NOMO-1 treated with dmso at 0.1 percent for 144 hours (cell line): ENCODE measurements at regions not wholly inside any gene's neighbourhood (a gene's known extent, or its start where the extent isn't known, plus 50 kb on each side); places are given as distances from the start of the nearest gene placed in this dataset.
"Not testable (repeated sequence)": the region's sequence is repeated elsewhere in the genome, so short reads cannot be mapped to it uniquely, and the experiment has no call there.

Experiments
- DNase-seq: peaks from one replicate; lab custom pipeline; 2025; ENCODE audit not compliant: unreplicated experiment; lab: John Stamatoyannopoulos, UW

DNA sequence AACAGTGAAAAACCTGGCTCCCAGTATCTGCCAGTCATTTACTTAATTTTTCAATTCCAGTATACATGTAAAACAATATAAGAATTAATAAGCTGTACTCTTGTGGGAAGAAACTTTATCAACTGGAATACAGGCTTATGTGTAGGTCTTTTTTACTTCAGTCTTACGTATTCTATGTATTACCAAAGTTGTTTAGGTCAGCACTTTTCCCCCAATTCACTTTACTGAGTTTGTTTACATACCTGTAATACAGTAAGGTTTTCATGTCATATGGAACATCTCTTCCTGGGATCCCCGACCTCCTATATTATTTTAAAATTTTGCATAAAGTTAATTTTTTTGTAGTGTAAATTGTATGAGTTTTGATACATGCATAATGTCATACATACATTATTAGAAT, 181.8 kb upstream of the OLFM3 start:
- no peak for DNase-seq

DNA sequence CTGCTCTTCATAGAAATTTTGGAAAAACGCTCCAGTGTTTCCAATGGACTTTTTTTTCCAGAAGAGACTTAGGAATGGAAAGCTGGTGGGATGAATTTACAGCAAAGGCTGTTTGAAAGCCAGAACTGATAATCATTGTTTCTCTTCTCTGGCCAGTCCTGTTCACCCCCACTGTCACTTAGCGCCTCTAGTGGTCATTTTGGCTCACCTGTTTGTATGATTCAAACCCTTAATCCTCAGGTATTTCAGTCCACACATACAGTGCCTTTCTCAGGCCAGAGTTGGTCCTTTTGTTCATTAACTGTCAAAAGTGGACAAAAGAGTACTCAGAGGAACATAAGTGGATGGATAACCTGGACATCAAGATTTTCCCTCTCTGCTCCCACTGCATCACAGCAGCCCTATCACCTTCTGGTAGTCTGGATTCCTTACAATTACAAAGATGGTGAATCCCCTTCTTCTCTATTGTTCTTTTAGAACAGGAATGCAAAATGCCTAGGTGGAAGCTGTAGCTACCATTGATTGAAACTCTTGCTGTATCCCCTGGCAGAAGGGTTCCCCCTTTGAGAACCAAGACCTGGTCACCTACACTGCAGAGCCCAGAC, 177.6 kb upstream of the OLFM3 start:
- DNase-seq: no peak

DNA sequence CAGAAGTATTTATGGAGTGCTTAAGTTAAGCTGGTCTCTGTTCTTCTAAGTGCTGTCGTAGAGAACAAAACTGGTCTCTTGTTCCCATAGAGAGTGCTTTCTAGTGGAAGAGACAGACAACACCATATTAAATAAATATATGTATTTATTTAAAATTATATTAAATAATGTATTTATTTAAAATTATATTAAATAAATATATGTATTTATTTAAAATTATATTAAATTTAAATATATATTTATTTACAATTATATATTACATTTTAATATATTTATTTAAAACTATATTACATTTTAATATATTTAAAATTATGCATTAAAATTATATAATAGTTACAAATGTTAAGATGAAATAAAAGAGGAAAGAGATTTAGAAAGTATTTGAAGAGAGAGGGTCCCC, 175.5 kb upstream of the OLFM3 start:
- no peak for DNase-seq

- DNase-seq: no peak
These were observed 167.1 kb upstream of the OLFM3 start for GRCh38 chr1:102163799-102164198.

- DNase-seq: no peak
These were observed 154.5 kb upstream of the OLFM3 start for GRCh38 chr1:102151242-102151641.

DNA sequence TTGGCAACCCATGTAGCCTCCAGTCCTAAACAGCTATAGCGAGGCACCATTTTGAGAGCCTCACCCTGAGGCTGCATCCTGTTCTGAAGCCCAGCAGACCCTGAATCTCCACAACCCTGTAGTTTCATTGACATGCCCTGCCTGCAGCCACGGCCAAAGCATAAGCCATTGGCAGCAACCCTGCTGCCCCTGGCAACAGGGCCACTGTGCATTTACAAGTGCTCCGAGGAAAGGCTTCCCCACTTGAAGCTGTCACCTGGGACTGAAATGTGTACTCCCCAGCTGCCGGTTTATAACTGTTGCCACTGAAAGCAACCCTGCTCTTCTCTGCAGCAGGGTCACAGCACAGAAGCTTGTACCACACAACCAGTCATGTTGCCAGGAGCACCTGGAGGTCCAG, 124.2 kb upstream of the OLFM3 start:
- DNase-seq: no peak

GRCh38 chr1:102118150-102118549, 121.4 kb upstream of the OLFM3 start:
- DNase-seq: no peak

DNA sequence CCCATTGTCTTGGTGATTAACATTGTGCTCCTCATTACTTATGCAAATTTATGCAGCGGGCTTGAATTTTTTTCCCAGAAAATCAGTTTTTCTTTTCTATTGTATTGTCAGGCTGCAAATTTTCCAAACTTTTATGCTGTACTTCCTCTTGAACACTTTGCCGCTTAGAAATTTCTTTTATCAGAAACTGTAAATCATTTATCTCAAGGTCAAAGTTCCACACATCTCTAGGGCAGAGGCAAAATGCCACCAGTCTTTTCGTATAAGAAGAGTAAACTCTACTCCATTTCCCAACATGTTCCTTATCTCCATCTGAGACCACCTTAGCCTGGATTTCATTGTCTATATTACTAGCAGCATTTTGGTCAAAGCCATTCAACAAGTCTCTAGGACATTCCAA, 113.9 kb upstream of the OLFM3 start:
- no peak for DNase-seq

GRCh38 chr1:102109493-102109892, 112.8 kb upstream of the OLFM3 start:
- DNase-seq: not testable (repeated sequence)

DNA sequence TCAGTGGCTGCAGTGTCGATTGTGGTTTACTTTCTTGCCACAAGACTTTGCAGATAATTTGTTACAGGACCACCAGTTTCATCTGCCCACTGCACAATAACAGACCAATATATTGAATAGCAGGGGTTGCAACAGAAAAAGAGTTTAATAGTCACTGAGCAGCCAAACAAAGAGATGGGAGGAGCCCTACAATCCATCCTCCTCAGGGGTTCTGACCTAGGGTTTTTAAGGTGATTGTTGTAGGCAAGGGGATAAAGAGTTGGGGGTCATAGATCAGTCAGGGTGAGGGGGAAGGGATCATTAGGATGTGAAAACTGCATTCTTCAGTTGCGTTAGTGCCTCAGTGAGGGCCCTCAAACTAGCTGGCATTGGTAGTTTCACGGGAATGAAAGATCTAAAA, 110.7 kb upstream of the OLFM3 start:
- no peak for DNase-seq

DNA sequence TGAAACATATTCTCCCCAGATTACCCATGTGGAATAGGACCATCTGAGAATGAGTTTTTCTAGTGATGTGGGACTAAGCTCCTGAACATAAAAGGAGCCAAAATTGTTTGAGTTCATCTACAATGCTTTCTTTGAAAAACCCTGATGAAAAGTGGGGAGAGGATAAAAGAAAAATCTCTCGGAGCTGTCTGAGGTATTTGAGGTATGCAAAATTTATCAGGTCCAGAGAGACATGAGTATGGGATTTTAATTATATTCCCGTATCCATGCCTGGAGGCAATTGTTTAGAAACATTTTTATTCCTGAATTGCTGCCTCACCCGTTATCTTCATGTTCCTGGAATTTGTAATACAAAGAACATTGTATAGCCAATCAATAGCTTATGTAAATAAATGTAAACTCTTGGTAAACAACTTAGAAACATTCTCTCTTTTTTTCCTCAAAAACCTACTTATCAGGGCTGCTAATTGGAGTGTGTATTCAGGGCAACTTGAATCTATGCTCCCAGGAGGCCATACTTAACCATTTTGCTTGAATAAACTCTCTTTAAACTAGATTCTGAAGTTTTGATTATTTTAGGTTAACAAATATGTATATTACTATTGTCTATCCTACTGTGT, 109.3 kb upstream of the OLFM3 start:
- DNase-seq: no peak

DNA sequence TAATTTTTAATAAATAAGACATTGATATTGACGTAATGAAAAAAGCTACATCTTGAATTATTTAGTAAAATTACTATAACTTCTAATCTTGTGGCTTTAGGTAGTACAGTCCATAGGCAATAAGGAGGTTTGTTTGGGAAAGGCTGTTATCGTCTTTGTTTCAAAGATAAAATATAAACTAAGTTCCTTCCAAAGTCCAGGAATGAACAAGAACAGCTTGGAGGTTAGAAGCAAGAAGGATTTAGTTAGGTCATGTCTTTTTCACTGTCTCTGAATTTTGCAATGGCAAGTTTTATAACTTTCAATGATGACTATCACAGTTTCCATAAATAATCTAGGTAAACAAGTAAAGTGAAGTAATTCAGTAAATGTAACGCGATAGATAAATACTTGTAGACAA, 106.9 kb upstream of the OLFM3 start:
- DNase-seq: no peak

DNA sequence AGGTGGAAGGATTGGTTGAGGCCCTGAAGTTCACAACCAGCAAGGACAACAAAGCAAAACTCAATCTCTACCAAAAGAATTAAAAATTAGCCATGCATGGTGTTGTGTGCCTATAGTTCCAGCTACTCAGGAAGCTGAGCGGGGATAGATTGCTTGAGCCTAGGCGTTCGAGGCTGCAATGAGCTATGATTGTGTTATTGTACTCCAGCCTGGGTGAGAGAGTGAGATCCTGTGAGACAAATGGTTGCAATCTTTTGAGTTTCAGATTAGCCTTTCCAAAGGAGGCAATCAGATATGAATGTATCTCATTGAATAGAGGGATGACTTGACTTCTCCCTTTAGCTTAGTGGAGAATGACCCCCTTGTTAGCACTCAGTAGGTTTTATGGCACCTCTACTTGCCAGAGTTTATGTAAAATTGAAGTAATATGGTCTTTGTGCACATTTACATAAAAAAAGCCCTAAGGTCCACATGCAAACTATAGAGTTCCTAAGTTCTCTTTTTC, 105.6 kb upstream of the OLFM3 start:
- DNase-seq: no peak

GRCh38 chr1:102100666-102101065, 103.9 kb upstream of the OLFM3 start:
- DNase-seq: no peak

DNA sequence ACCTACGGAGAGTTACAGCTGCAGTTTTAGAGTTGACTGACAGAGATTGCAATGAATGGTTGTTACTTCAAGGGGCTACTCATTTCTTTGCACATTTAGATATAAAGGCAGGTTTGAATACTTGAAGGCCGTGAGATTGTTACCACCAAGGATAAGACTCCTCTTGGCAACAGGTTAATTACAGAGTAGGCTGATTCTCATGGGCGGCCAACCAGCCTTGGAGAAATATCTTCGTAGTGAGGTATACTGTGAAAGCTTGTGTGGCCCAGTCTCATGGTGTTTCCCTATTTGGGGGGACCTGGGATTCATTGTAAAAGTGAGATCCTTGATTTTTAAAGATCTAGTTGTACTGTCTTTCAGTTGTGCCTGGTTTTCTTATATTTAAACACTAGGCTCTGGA, 103.2 kb upstream of the OLFM3 start:
- no peak for DNase-seq

- peak; percentile 49 for DNase-seq
These were observed 101.8 kb upstream of the OLFM3 start for GRCh38 chr1:102098536-102098935.

- no peak for DNase-seq
These were observed 101.4 kb upstream of the OLFM3 start for GRCh38 chr1:102098081-102098480.

DNA sequence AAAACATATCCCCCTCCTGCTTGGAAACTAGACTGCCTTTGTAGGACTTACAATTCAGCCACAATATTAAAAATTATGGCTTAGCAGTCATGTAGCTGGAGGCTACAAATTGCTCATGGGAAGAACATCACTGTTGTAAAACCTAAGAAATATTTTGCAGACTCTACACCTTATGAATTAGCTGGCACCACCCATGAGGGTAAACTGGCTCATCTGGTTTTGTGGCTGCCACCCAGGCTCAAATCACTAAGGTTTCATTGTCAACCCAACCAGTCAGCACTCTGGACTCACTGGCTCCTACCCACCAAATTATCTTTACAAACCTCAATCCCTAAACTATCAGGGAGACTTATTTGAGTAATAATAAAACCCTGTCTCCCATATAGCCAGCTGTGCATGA, 100.7 kb upstream of the OLFM3 start:
- no peak for DNase-seq

DNA sequence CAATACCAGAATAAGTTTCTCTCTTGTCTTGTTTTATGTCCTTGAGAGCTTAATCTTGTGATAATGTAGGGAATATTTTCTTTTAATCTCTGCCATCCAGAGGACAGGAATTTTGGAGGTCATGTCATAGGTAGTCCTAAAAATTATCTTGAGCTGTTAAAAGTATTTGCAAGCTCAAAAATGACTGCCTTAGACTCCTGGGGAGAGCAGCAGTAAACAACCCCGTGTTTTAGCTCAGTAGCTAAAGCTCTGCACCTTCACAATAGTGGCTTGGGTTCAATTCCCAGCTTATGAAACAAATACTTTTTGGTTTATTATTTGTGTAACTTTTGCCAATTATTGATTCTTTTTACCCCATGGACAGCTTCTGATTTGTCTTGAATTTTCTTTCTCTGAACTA, 99.4 kb upstream of the OLFM3 start:
- DNase-seq: no peak

DNA sequence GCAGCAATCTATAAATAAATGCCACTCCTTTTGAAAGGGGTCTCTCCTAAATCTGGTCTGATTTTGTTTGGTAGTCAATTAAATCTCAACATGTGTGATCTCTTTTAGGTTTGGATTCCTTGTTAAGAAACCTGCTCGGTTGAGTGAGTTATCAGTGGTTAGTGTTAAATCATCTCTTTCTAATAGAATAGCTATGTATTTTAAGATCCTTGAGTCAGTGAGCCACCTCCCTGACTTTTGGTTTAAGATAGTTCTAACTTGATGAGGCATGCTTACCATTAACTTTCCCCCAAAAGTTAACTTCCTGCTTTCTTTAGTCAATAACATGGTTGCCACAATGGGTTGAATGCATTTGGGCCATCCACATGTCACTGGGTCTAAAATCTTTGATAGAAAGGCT, 93.1 kb upstream of the OLFM3 start:
- no peak for DNase-seq

DNA sequence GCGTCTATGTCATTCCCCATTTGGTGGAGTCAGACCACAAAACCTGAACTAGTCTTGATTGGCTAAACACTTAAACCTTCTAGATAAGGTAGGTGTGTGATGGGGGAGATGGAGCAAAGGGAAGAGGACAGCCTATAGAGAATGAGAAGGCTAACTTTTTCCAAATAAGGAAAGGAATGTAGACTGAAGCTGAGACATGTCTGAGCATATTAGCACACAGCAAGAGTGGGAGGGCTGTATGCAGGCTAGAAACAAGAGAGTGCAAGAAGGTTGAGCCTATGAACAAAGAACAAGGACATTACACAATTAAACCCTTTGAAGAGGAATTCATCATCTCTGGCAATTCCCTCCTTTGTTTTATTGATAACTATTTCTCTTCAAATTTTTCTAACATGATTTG, 89.2 kb upstream of the OLFM3 start:
- no peak for DNase-seq

DNA sequence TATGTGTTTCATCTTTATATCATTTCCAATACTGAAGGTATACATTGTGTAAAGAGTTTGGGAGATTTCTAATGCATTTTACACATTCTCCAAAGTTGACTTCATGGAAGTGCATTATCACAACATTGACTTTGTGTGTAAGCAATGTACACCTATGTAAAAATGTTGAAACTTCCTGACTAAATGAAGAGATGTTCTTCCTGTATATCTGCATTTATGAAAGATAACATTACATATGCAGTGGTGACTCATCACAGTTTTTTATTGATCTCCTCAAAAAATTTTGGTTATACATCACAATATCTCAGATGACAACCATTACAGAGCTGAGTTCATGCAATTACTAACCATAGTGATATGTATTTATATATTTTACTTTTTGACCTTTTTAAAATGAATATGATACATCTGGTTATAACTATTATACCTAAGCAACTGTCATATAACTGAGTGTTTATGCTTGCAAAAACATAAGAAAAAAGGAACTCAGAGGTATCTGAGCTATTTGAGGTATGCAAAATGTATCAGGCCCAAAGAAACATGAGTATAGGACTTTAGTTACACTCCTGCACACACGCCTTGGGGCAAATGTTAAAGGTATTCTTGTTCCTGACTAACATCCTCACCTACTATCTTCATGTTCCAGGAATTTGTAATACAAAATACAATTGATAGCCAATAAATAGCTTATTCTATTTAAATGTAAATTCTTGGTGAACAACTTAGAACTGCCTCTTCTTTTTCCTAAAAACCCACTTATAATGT, 88.2 kb upstream of the OLFM3 start:
- no peak for DNase-seq
